Transverse colon (tissue), 4 donors: ENCODE measurements at regions not wholly inside any gene's neighbourhood (a gene's known extent, or its start where the extent isn't known, plus 50 kb on each side); places are given as distances from the start of the nearest gene placed in this dataset.
"Not testable (repeated sequence)": the region's sequence is repeated elsewhere in the genome, so short reads cannot be mapped to it uniquely, and the experiment has no call there.

ENCODE experiments used
- DNase-seq: peaks from one replicate; pipeline ENCODE4 v3.0.0-alpha.2; 2019
- H3K27ac ChIP-seq, 4 donors: fragments of 200-600 bp; sonication (generic); 2 replicates each; pipeline ENCODE4 v1.5.1; 2016 to 2018; ENCODE audit warnings: inconsistent platforms in 4 of 4
- H3K27me3 ChIP-seq: fragments of 200-600 bp; sonication (generic); 2 replicates; pipeline ENCODE4 v1.5.1; 2017; ENCODE audit warnings: inconsistent platforms
- H3K36me3 ChIP-seq, 4 donors: fragments of 200-600 bp; sonication (generic); 2 replicates each; pipeline ENCODE4 v1.5.1; 2017 to 2019; ENCODE audit warnings: inconsistent platforms in 4 of 4
- H3K4me1 ChIP-seq, 4 donors: fragments of 200-600 bp; sonication (generic); 2 replicates each; pipeline ENCODE4 v1.5.1; 2017 to 2020; ENCODE audit warnings: inconsistent platforms in 4 of 4
- H3K4me3 ChIP-seq, 4 donors: fragments of 200-600 bp; sonication (generic); 1 replicate in 1 of 4; 2 replicates in 3 of 4; pipeline versions ENCODE4 v1.5.1 to v1.6.1; 2017 to 2019; ENCODE audit warnings: inconsistent platforms in 4 of 4
- H3K9me3 ChIP-seq, 2 donors: fragments of 200-600 bp; sonication (generic); 2 replicates each; pipeline ENCODE4 v1.5.1; 2017 to 2019; ENCODE audit warnings: inconsistent platforms in 2 of 2
- EP300 ChIP-seq: sonication (generic); formaldehyde crosslinking; IDR thresholded peaks from one replicate; pipeline ENCODE4 v1.6.1; 2017; ENCODE audit warnings: antibody characterized with exemption, low read depth
- POLR2A ChIP-seq: fragments of 450-650 bp; IDR thresholded peaks from one replicate; pipeline ENCODE4 v1.6.1; 2016; ENCODE audit warnings: antibody characterized with exemption, mild to moderate bottlenecking, moderate library complexity
- POLR2AphosphoS5 ChIP-seq, 3 donors: sonication (generic); formaldehyde crosslinking; IDR thresholded peaks; one replicate each; pipeline ENCODE4 v1.6.1; 2016; ENCODE audit warnings: antibody characterized with exemption in 3 of 3
- WGBS, 2 donors: methylation state at CpG; one replicate each; pipeline ENCODE4 v1.1.5; 2018; ENCODE audit warnings: low coverage in 1 of 2; 5-methylcytosine and 5-hydroxymethylcytosine counted together
- in situ Hi-C, 4 donors: fragments of 200-750 bp; cut with MboI; loops; one replicate each; pipeline versions ENCODE4 v1.15.0 to v1.15.1; 2017; ENCODE audit warnings: low sequenced_read_pairs in 3 of 4, low pct_ligation_motif_present in 1 of 4, low pct_unique_long_range_greater_than_20kb in 1 of 4
- intact Hi-C: fragments of 100-400 bp; cut with DNase I; formaldehyde crosslinking; loops from one replicate; pipeline ENCODE4 v1.15.1; 2023; ENCODE audit warnings: low total_unique reads
- TF ChIP-seq, protein P1 (sequence below), 5 experiments: fragments of 200-600 bp in 3 of 5; fragments of 450-650 bp in 2 of 5; sonication (generic) in 3 of 5; IDR thresholded peaks; 1 replicate in 2 of 5; 2 replicates in 3 of 5; pipeline ENCODE4 v1.5.1; 2016 to 2017; ENCODE audit warnings: antibody characterized with exemption in 5 of 5, inconsistent platforms in 3 of 5, mild to moderate bottlenecking in 2 of 5, moderate library complexity in 1 of 5

DNA sequence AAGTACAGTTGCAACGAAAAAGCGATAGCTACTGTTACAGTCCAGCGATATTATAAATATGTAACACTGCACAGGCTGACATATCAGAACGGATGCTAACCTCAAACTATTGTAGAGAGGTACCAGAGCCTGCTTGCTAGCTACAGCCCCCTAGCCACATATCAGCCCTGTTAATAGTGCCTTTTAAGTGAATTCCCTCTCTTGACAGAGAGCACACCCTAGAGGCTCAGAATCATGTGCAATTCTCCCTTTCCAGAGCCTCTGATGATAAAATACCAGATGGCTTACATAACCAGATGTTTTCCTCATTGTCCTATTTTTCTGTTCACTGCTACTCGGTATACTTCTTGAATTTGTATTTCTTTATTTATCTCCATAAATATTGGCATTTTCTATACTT, 960.7 kb upstream of the CELF2 start:
- no peak overlapping the region for H3K4me3 ChIP-seq
- H3K36me3 ChIP-seq: no peaks in the 10 kb centered on the region
- WGBS, 2 donors: 33 to 71% methylated on average over 1 to 5 of the region's 5 CpGs
- H3K4me1 ChIP-seq: no peaks in the 10 kb centered on the region
- no peaks in the 10 kb centered on the region for H3K9me3 ChIP-seq
- in situ Hi-C loops (no loop called here), intact Hi-C loops (no loop called here)
- no peak overlapping the region for H3K27ac ChIP-seq
- DNase-seq: no peak
- H3K27me3 ChIP-seq: no peaks in the 10 kb centered on the region
- TF ChIP-seq POLR2AphosphoS5 (IDR thresholded peaks at IDR 0.05) (no peak), POLR2A (no peak), EP300 (no peak)
- TF ChIP-seq, protein P1, sequence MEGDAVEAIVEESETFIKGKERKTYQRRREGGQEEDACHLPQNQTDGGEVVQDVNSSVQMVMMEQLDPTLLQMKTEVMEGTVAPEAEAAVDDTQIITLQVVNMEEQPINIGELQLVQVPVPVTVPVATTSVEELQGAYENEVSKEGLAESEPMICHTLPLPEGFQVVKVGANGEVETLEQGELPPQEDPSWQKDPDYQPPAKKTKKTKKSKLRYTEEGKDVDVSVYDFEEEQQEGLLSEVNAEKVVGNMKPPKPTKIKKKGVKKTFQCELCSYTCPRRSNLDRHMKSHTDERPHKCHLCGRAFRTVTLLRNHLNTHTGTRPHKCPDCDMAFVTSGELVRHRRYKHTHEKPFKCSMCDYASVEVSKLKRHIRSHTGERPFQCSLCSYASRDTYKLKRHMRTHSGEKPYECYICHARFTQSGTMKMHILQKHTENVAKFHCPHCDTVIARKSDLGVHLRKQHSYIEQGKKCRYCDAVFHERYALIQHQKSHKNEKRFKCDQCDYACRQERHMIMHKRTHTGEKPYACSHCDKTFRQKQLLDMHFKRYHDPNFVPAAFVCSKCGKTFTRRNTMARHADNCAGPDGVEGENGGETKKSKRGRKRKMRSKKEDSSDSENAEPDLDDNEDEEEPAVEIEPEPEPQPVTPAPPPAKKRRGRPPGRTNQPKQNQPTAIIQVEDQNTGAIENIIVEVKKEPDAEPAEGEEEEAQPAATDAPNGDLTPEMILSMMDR (IDR thresholded peaks at IDR 0.05): no peak

DNA sequence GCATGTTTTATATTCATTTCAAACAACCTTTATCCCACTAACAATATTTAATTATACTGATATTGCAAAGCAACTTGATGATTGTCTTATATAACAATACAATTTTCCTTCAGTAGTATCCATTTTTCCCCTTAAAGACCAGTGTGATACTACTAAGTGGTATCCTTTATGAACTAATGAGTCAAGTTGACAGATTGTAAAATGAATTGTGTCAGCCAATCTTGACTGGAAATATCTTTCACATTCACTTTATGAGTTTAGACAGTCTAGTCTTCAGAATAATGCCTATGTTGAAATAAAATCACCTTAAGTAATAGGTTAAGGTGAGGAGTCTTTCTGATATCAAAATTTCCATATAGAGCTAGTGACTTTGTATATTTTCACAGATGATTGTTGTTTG, 950.0 kb upstream of the CELF2 start:
- H3K4me3 ChIP-seq: no peak overlapping the region
- in situ Hi-C loops: no loop called here

DNA sequence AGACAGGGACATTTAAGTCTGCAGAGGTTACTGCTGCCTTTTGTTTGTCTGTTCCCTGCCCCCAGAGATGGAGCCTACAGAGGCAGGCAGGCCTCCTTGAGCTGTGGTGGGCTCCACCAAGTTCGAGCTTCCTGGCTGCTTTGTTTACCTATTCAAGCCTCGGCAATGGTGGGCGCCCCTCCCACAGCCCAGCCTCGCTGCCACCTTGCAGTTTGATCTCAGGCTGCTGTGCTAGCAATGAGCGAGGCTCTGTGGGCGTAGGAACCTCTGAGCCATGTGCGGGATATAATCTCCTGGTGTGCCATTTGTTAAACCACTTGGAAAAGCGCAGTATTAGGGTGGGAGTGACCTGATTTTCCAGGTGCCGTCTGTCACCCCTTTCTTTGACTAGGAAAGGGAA, 942.8 kb upstream of the CELF2 start:
- DNase-seq, H3K36me3 ChIP-seq, H3K27me3 ChIP-seq, intact Hi-C loops, H3K4me3 ChIP-seq, H3K9me3 ChIP-seq, H3K27ac ChIP-seq, in situ Hi-C loops, H3K4me1 ChIP-seq: not testable (repeated sequence)
- WGBS, 2 donors: 83% methylated on average over 9 of the region's 9 CpGs; no CpG with 5 or more reads in 1 of the 2 donors

More for the DNA sequence above, 950.0 kb upstream of the CELF2 start:
- H3K4me1 ChIP-seq: no peaks in the 10 kb centered on the region
- intact Hi-C loops: no loop called here
- TF ChIP-seq POLR2A (no peak), POLR2AphosphoS5 (IDR thresholded peaks at IDR 0.05) (no peak), EP300 (no peak)
- TF ChIP-seq, protein P1 (IDR thresholded peaks at IDR 0.05): no peak
- H3K36me3 ChIP-seq: no peaks in the 10 kb centered on the region
- H3K27ac ChIP-seq: no peak overlapping the region
- H3K27me3 ChIP-seq: no peaks in the 10 kb centered on the region
- no peak for DNase-seq
- H3K9me3 ChIP-seq: no peaks in the 10 kb centered on the region

DNA sequence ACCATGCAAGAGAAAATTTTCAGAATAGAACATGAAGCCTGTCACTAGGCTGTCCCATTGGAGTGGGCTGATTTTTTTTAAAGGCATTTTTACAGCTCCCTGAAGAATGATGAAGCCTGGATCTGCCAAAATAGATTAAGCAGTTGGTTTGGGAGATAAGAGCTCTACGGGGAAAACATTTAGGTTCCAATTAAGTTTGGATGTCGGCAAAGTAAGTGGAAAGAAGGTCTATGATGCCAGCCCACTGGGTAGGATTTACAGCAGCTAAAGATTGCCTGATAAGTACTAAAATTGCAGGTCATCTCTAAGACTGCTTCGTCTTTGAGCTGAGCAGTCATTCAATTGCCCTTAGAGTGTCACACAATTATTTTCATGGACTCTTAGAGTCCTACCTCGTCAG, 939.2 kb upstream of the CELF2 start:
- no peak for TF ChIP-seq POLR2AphosphoS5 (IDR thresholded peaks at IDR 0.05)
- in situ Hi-C loops (no loop called here), intact Hi-C loops (no loop called here)
- Histone ChIP-seq H3K9me3 (no peaks in the 10 kb centered on the region), H3K27ac (no peak overlapping the region), H3K27me3 (no peaks in the 10 kb centered on the region), H3K4me3 (no peak overlapping the region), H3K4me1 (no peaks in the 10 kb centered on the region), H3K36me3 (no peaks in the 10 kb centered on the region)
- DNase-seq: no peak
- WGBS, 2 donors: 49 to 100% methylated on average over 1 to 4 of the region's 4 CpGs

DNA sequence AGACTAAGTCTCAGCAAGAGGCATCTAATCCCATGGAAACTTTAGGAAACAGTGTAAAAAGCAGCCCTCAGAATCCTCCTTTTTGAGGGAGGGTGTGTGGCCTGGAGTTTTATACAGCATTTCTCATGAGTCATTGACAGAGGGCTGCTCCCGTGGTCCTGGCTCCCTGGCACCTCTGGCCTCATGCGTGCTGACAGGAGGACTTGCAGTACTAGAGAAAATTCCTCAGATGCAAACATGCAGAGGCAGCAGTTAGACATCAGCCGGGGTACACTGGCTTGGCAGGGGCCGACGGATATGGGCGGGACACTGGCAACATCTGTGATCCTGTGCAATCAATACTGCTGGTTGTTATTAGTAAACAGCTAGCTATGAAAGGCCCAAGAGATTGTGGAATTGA, 925.1 kb upstream of the CELF2 start:
- intact Hi-C loops: no loop called here
- H3K36me3 ChIP-seq: no peaks in the 10 kb centered on the region
- TF ChIP-seq, protein P1 (IDR thresholded peaks at IDR 0.05): no peak
- TF ChIP-seq EP300 (no peak), POLR2A (no peak), POLR2AphosphoS5 (IDR thresholded peaks at IDR 0.05) (no peak)
- in situ Hi-C loops: no loop called here
- no peak for DNase-seq
- H3K4me1 ChIP-seq: no peaks in the 10 kb centered on the region
- no peaks in the 10 kb centered on the region for H3K27me3 ChIP-seq
- H3K9me3 ChIP-seq: no peaks in the 10 kb centered on the region
- H3K4me3 ChIP-seq: no peak overlapping the region
- H3K27ac ChIP-seq: no peak overlapping the region
- 66% methylated on average over 6 of the region's 6 CpGs; no CpG with 5 or more reads in 1 of the 2 donors for WGBS, 2 donors
